ENCODE measurements at regions not wholly inside any gene's neighbourhood (a gene's known extent, or its start where the extent isn't known, plus 50 kb on each side); places are given as distances from the start of the nearest gene placed in this dataset.
"Not testable (repeated sequence)": the region's sequence is repeated elsewhere in the genome, so short reads cannot be mapped to it uniquely, and the experiment has no call there.

GRCh38 chr16:22661161-22661647 lies 150.5 kb downstream of the NPIPB5 start:
- H3K27ac ChIP-seq (ENCODE audit: low read depth, low read length): no peak overlapping the region
- H2AFZ ChIP-seq (ENCODE audit: low read depth, low read length, severe bottlenecking): no peak overlapping the region
- TF ChIP-seq, protein P1, sequence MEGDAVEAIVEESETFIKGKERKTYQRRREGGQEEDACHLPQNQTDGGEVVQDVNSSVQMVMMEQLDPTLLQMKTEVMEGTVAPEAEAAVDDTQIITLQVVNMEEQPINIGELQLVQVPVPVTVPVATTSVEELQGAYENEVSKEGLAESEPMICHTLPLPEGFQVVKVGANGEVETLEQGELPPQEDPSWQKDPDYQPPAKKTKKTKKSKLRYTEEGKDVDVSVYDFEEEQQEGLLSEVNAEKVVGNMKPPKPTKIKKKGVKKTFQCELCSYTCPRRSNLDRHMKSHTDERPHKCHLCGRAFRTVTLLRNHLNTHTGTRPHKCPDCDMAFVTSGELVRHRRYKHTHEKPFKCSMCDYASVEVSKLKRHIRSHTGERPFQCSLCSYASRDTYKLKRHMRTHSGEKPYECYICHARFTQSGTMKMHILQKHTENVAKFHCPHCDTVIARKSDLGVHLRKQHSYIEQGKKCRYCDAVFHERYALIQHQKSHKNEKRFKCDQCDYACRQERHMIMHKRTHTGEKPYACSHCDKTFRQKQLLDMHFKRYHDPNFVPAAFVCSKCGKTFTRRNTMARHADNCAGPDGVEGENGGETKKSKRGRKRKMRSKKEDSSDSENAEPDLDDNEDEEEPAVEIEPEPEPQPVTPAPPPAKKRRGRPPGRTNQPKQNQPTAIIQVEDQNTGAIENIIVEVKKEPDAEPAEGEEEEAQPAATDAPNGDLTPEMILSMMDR (IDR thresholded peaks at IDR 0.05; ENCODE audit: insufficient read depth, low read length, poor library complexity, severe bottlenecking): no peak
- TF ChIP-seq EZH2phosphoT487 (conservative IDR thresholded peaks at IDR 0.05; ENCODE audit: low read length): no peak
- H3F3A ChIP-seq (ENCODE audit: insufficient read depth): no peaks in the 10 kb centered on the region
- H3K4me3 ChIP-seq (ENCODE audit: insufficient read depth, low read length, poor library complexity, severe bottlenecking): no peak overlapping the region
- H3K4me2 ChIP-seq (ENCODE audit: low read depth, low read length, poor library complexity, severe bottlenecking): no peak overlapping the region
- no peaks in the 10 kb centered on the region for H3K9me2 ChIP-seq (replicated peaks; ENCODE audit: insufficient read depth, low read length)
- no peaks in the 10 kb centered on the region for H3K9me3 ChIP-seq (ENCODE audit: insufficient read depth, low read length)
- no peaks in the 10 kb centered on the region for H3K79me2 ChIP-seq (ENCODE audit: insufficient read depth, low read length)
- H3K27me3 ChIP-seq (ENCODE audit: low read length): no peaks in the 10 kb centered on the region
- no peaks in the 10 kb centered on the region for H4K20me1 ChIP-seq (ENCODE audit: low read depth, low read length)
- H3K36me3 ChIP-seq (ENCODE audit: low read length): no peaks in the 10 kb centered on the region
- no peak overlapping the region for H3K9ac ChIP-seq (ENCODE audit: low read length)

DNA sequence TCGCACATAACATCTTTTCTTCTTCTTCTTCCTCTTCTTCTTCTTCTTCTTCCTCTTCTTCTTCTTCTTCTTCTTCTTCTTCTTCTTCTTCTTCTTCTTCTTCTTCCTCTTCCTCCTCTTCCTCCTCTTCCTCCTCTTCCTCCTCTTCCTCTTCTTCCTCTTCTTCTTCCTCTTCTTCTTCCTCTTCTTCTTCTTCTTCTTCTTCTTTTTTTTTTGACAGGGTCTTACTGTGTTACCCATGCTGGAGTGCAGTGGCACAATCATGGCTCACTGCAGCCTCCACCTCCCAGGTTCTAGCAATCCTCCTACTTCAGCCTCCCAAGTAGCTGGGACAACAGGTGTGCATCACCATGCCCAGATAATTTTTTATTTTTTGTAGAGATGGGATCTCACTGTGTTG lies 151.0 kb upstream of the HS3ST2 start:
- H3K9me2 ChIP-seq (replicated peaks; ENCODE audit: insufficient read depth, low read length); H3K4me3 ChIP-seq (ENCODE audit: insufficient read depth, low read length, poor library complexity, severe bottlenecking); H3K36me3 ChIP-seq (ENCODE audit: low read length); H3K9ac ChIP-seq (ENCODE audit: low read length); H3F3A ChIP-seq (ENCODE audit: insufficient read depth); H2AFZ ChIP-seq (ENCODE audit: low read depth, low read length, severe bottlenecking); H4K20me1 ChIP-seq (ENCODE audit: low read depth, low read length); H3K4me2 ChIP-seq (ENCODE audit: low read depth, low read length, poor library complexity, severe bottlenecking); H3K79me2 ChIP-seq (ENCODE audit: insufficient read depth, low read length); H3K27me3 ChIP-seq (ENCODE audit: low read length); H3K27ac ChIP-seq (ENCODE audit: low read depth, low read length); H3K9me3 ChIP-seq (ENCODE audit: insufficient read depth, low read length): not testable (repeated sequence)

DNA sequence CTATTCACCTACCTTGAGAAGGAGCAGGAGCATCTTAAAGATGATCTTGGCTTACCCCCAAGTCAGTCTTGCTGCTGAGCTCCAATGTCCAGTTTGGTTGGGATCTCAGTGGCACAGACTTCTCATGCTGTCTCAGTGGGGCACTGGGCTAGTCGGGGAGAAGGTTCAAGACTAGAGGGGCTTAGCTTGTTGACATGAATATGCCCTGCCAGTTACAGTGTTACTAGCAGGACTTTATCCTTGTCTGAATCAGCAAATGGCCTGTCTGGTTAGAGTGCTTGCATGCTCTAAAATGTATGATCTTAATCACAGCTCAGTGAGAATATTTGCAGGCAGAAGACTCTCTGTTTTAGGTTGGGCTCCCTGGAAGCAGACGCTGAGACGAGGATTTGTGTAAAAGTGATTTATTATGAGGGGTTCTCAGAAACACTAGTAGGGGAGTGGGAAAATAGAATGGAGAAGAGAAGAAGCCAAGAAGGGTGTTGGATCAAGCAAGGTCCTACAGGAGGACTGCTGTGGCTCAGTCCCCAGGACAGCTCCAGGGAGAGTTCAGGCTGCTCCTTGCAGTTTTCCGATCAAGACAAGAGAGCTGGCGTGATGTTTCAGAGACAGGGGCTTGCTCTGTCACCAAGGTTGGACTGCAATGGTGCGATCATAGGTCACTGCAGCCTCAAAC lies 150.4 kb upstream of the HS3ST2 start:
- Histone ChIP-seq H3K36me3 (ENCODE audit: low read length) (no peaks in the 10 kb centered on the region), H3K79me2 (ENCODE audit: insufficient read depth, low read length) (no peaks in the 10 kb centered on the region), H3K9me2 (replicated peaks; ENCODE audit: insufficient read depth, low read length) (no peaks in the 10 kb centered on the region), H3F3A (ENCODE audit: insufficient read depth) (no peaks in the 10 kb centered on the region), H3K9ac (ENCODE audit: low read length) (no peak overlapping the region), H4K20me1 (ENCODE audit: low read depth, low read length) (no peaks in the 10 kb centered on the region), H3K27me3 (ENCODE audit: low read length) (no peaks in the 10 kb centered on the region), H3K4me3 (ENCODE audit: insufficient read depth, low read length, poor library complexity, severe bottlenecking) (no peak overlapping the region), H2AFZ (ENCODE audit: low read depth, low read length, severe bottlenecking) (no peak overlapping the region), H3K9me3 (ENCODE audit: insufficient read depth, low read length) (no peaks in the 10 kb centered on the region), H3K4me2 (ENCODE audit: low read depth, low read length, poor library complexity, severe bottlenecking) (no peak overlapping the region), H3K27ac (ENCODE audit: low read depth, low read length) (no peak overlapping the region)
- TF ChIP-seq, protein P1 (IDR thresholded peaks at IDR 0.05; ENCODE audit: insufficient read depth, low read length, poor library complexity, severe bottlenecking): no peak

GRCh38 chr16:22664132-22664531 lies 149.8 kb upstream of the HS3ST2 start:
- H3K9ac ChIP-seq (ENCODE audit: low read length): no peak overlapping the region
- no peak overlapping the region for H3K4me3 ChIP-seq (ENCODE audit: insufficient read depth, low read length, poor library complexity, severe bottlenecking)
- no peaks in the 10 kb centered on the region for H3K79me2 ChIP-seq (ENCODE audit: insufficient read depth, low read length)
- H3F3A ChIP-seq (ENCODE audit: insufficient read depth): no peaks in the 10 kb centered on the region
- H3K9me2 ChIP-seq (replicated peaks; ENCODE audit: insufficient read depth, low read length): no peaks in the 10 kb centered on the region
- H2AFZ ChIP-seq (ENCODE audit: low read depth, low read length, severe bottlenecking): no peak overlapping the region
- no peaks in the 10 kb centered on the region for H3K36me3 ChIP-seq (ENCODE audit: low read length)
- TF ChIP-seq, protein P1 (IDR thresholded peaks at IDR 0.05; ENCODE audit: insufficient read depth, low read length, poor library complexity, severe bottlenecking): no peak
- TF ChIP-seq EZH2phosphoT487 (conservative IDR thresholded peaks at IDR 0.05; ENCODE audit: low read length): no peak
- H3K27ac ChIP-seq (ENCODE audit: low read depth, low read length): no peak overlapping the region
- H3K4me2 ChIP-seq (ENCODE audit: low read depth, low read length, poor library complexity, severe bottlenecking): no peak overlapping the region
- no peaks in the 10 kb centered on the region for H4K20me1 ChIP-seq (ENCODE audit: low read depth, low read length)
- H3K9me3 ChIP-seq (ENCODE audit: insufficient read depth, low read length): no peaks in the 10 kb centered on the region
- no peaks in the 10 kb centered on the region for H3K27me3 ChIP-seq (ENCODE audit: low read length)
